Liver (tissue), 8 donors: ENCODE measurements at regions not wholly inside any gene's neighbourhood (a gene's known extent, or its start where the extent isn't known, plus 50 kb on each side); places are given as distances from the start of the nearest gene placed in this dataset.

Experiments used
- DNase-seq: peaks from one replicate; pipeline ENCODE4 v3.0.0-alpha.2; 2017; ENCODE audit warnings: low spot score
- H3K27ac ChIP-seq, 2 donors: one replicate each; pipeline ENCODE4 v1.7.0; 2013; ENCODE audit warnings: inconsistent platforms in 2 of 2, low read length in 2 of 2, control low read depth in 1 of 2, low read depth in 1 of 2, mild to moderate bottlenecking in 1 of 2
- H3K27me3 ChIP-seq, 4 donors: one replicate each; pipeline versions ENCODE4 v1.6.1 to v1.7.0; 2013; ENCODE audit warnings: low read length in 3 of 4, inconsistent platforms in 1 of 4, mild to moderate bottlenecking in 1 of 4, moderate library complexity in 1 of 4; ENCODE audit not compliant: control insufficient read depth in 4 of 4, insufficient read depth in 4 of 4
- H3K36me3 ChIP-seq, 4 donors: one replicate each; pipeline versions ENCODE4 v1.6.1 to v1.7.0; 2013; ENCODE audit warnings: low read length in 3 of 4, mild to moderate bottlenecking in 3 of 4, low read depth in 1 of 4, moderate library complexity in 1 of 4; ENCODE audit not compliant: control insufficient read depth in 4 of 4, insufficient read depth in 3 of 4
- H3K4me1 ChIP-seq, 4 donors: one replicate each; pipeline versions ENCODE4 v1.6.1 to v1.7.0; 2013; ENCODE audit warnings: low read length in 3 of 4, mild to moderate bottlenecking in 3 of 4, moderate library complexity in 1 of 4; ENCODE audit not compliant: control insufficient read depth in 4 of 4, insufficient read depth in 4 of 4
- H3K4me3 ChIP-seq, 3 donors: one replicate each; pipeline versions ENCODE4 v1.6.1 to v1.7.0; 2013; ENCODE audit warnings: low read length in 3 of 3, control low read depth in 1 of 3, low read depth in 1 of 3, mild to moderate bottlenecking in 1 of 3
- H3K9ac ChIP-seq, 2 donors: one replicate each; pipeline ENCODE4 v1.7.0; 2013; ENCODE audit warnings: low read length in 2 of 2, mild to moderate bottlenecking in 2 of 2, moderate library complexity in 2 of 2, control low read depth in 1 of 2, low read depth in 1 of 2
- H3K9me3 ChIP-seq, 4 donors: one replicate each; pipeline versions ENCODE4 v1.6.1 to v1.7.0; 2013; ENCODE audit warnings: low read length in 3 of 4; ENCODE audit not compliant: control insufficient read depth in 4 of 4
- CTCF ChIP-seq: fragments of 150-350 bp; IDR thresholded peaks from 2 replicates; pipeline ENCODE4 v1.5.1; 2017; ENCODE audit warnings: improper control_type of control experiment, low read depth, low read length; ENCODE audit not compliant: missing input control
- FOXA2 ChIP-seq: IDR thresholded peaks from 2 replicates; pipeline ENCODE4 v1.6.1; 2016; ENCODE audit warnings: antibody characterized with exemption
- GABPA ChIP-seq, 2 donors: IDR thresholded peaks in 1 of 2; conservative IDR thresholded peaks in 1 of 2; 2 replicates each; pipeline ENCODE4 v1.6.1; 2016; ENCODE audit warnings: antibody characterized with exemption in 2 of 2, mild to moderate bottlenecking in 1 of 2, moderate library complexity in 1 of 2
- HNF4G ChIP-seq: IDR thresholded peaks from 2 replicates; pipeline ENCODE4 v1.6.1; 2016; ENCODE audit warnings: antibody characterized with exemption
- JUND ChIP-seq, 2 donors: IDR thresholded peaks; 2 replicates each; pipeline ENCODE4 v1.6.1; 2016; ENCODE audit warnings: antibody characterized with exemption in 2 of 2
- MAX ChIP-seq: IDR thresholded peaks from 2 replicates; pipeline ENCODE4 v1.6.1; 2016; ENCODE audit warnings: antibody characterized with exemption
- RAD21 ChIP-seq, 2 donors: IDR thresholded peaks; 2 replicates each; pipeline ENCODE4 v1.6.1; 2016; ENCODE audit warnings: antibody characterized with exemption in 2 of 2, mild to moderate bottlenecking in 2 of 2
- REST ChIP-seq: IDR thresholded peaks from 2 replicates; pipeline ENCODE4 v1.6.1; 2016; ENCODE audit warnings: antibody characterized with exemption, mild to moderate bottlenecking
- SP1 ChIP-seq: IDR thresholded peaks from 2 replicates; pipeline ENCODE4 v1.6.1; 2018; ENCODE audit warnings: antibody characterized with exemption, mild to moderate bottlenecking
- YY1 ChIP-seq: IDR thresholded peaks from 2 replicates; pipeline ENCODE4 v1.6.1; 2016; ENCODE audit warnings: antibody characterized with exemption, mild to moderate bottlenecking
- WGBS: extraction: QIAGEN DNeasy Blood & Tissue Kit; methylation state at CpG from one replicate; pipeline ENCODE4 v1.1.7; 2013; 5-methylcytosine and 5-hydroxymethylcytosine counted together
- TF ChIP-seq, protein P1 (sequence below): IDR thresholded peaks from 2 replicates; pipeline ENCODE4 v1.6.1; 2016; ENCODE audit warnings: antibody characterized with exemption
- donor health status: healthy.
- donor health status: healthy.
- donor health status: healthy.
- donor health status: healthy.
- donor health status: healthy.

DNA sequence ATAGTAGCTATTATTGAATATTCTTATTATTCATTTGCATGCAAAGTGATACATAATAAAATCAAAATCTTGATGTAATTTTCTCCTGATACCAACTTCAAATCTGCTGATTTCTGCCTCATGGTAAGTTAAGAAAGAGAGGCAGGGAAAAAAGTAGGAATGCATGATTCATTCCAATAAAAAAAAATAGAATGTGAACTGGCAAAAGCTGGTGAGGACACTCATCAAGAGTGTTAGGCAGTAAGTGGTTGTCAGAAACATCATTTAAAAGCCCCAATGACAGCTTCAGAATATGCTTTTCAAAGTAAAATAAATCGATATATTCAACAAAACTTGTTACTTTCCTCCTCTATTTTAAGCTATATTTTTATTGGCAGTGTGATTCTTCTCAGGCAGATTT lies 979.1 kb downstream of the TECRL start:
- WGBS: 58% methylated on average over 1 of the region's 1 CpG
- Histone ChIP-seq H3K9me3 (peaks cover 0 to 4% (median 0%) of the 10 kb centered on the region in 4 donors), H3K27ac (no peak overlapping the region), H3K9ac (no peak overlapping the region), H3K4me3 (no peak overlapping the region), H3K27me3 (no peaks in the 10 kb centered on the region), H3K36me3 (no peaks in the 10 kb centered on the region), H3K4me1 (no peaks in the 10 kb centered on the region)
- TF ChIP-seq GABPA (IDR thresholded peaks at IDR 0.05 in 1 of 2, conservative IDR thresholded peaks at IDR 0.05 in 1 of 2) (no peak), RAD21 (IDR thresholded peaks at IDR 0.05) (no peak), YY1 (no peak), CTCF (no peak), REST (no peak), FOXA2 (no peak), SP1 (no peak), JUND (IDR thresholded peaks at IDR 0.05) (no peak), MAX (no peak), HNF4G (no peak)
- TF ChIP-seq, protein P1, sequence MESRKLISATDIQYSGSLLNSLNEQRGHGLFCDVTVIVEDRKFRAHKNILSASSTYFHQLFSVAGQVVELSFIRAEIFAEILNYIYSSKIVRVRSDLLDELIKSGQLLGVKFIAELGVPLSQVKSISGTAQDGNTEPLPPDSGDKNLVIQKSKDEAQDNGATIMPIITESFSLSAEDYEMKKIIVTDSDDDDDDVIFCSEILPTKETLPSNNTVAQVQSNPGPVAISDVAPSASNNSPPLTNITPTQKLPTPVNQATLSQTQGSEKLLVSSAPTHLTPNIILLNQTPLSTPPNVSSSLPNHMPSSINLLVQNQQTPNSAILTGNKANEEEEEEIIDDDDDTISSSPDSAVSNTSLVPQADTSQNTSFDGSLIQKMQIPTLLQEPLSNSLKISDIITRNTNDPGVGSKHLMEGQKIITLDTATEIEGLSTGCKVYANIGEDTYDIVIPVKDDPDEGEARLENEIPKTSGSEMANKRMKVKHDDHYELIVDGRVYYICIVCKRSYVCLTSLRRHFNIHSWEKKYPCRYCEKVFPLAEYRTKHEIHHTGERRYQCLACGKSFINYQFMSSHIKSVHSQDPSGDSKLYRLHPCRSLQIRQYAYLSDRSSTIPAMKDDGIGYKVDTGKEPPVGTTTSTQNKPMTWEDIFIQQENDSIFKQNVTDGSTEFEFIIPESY: no peak
- no peak for DNase-seq

DNA sequence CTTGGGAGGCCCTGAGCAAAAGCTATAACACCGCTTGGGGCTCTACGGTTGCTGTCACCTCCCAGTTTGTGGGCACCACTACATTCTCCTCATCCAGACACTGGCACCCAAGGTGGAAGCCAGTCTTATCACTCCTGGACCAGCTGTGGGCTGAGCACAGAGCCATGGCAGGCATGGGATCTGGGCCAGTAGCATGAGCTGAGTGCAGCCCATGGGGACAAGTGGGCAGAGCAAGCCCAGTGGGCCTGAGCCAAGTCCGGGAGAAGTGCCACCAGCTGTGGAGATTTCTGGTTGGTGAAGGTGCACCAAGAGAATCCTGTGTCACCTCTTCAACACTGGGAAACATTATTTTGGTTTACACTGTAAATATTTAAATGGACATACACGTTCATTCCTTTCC lies 1013.0 kb downstream of the TECRL start:
- no peak overlapping the region for H3K9ac ChIP-seq
- no peak for DNase-seq
- WGBS: 67% methylated on average over 4 of the region's 4 CpGs

More for the DNA sequence above, 1013.0 kb downstream of the TECRL start:
- Histone ChIP-seq H3K36me3 (no peaks in the 10 kb centered on the region), H3K4me3 (no peak overlapping the region), H3K27ac (no peak overlapping the region), H3K27me3 (no peaks in the 10 kb centered on the region), H3K4me1 (no peaks in the 10 kb centered on the region), H3K9me3 (peaks cover 1 to 8% (median 6%) of the 10 kb centered on the region in 4 donors)
- no peak for TF ChIP-seq GABPA (IDR thresholded peaks at IDR 0.05 in 1 of 2, conservative IDR thresholded peaks at IDR 0.05 in 1 of 2)
